A673 (cell line): ENCODE measurements at regions not wholly inside any gene's neighbourhood (a gene's known extent, or its start where the extent isn't known, plus 50 kb on each side); places are given as distances from the start of the nearest gene placed in this dataset.

Source experiments
- BruUV-seq: library from RNA; stranded (reverse); fragments of 400-500 nt; replicated peaks from 2 replicates; lab custom pipeline; 2021; lab: Mats Ljungman, UMichigan
- CTCF ChIA-PET: fragments of 300-600 bp; sonication (Branson Sonifier 250); formaldehyde crosslinking; loops from one replicate; lab custom pipeline; 2022; ENCODE audit warnings: antibody characterized with exemption; lab: Charles Lee
- POLR2A ChIA-PET: fragments of 300-600 bp; sonication (Branson Sonifier 250); formaldehyde crosslinking; loops from one replicate; lab custom pipeline; 2022; ENCODE audit warnings: antibody characterized with exemption; ENCODE audit not compliant: low non-redundant PET; lab: Charles Lee
- DNase-seq: peaks from one replicate; pipeline ENCODE4 v3.0.0-alpha.2; 2015; ENCODE audit warnings: low spot score
- H3K27ac ChIP-seq: fragments of 200-600 bp; sonication (generic); 2 replicates; pipeline ENCODE4 v1.5.1; 2016; ENCODE audit warnings: mixed run types, low read depth, mild to moderate bottlenecking, mixed read lengths, antibody characterized with exemption, low read length; ENCODE audit not compliant: poor library complexity, severe bottlenecking
- H3K27me3 ChIP-seq: fragments of 200-600 bp; sonication (generic); replicated peaks from 2 replicates; pipeline ENCODE4 v1.6.1; 2017; ENCODE audit warnings: mixed run types, low read depth, mild to moderate bottlenecking, mixed read lengths, antibody characterized with exemption, low read length; ENCODE audit not compliant: insufficient read depth, poor library complexity
- H3K36me3 ChIP-seq: fragments of 200-600 bp; sonication (generic); 2 replicates; pipeline ENCODE4 v1.6.1; 2016; ENCODE audit warnings: mixed run types, mild to moderate bottlenecking, mixed read lengths, antibody characterized with exemption, low read length; ENCODE audit not compliant: insufficient read depth, poor library complexity, severe bottlenecking
- H3K4me1 ChIP-seq: fragments of 200-600 bp; sonication (generic); 2 replicates; pipeline ENCODE4 v1.6.1; 2017; ENCODE audit warnings: mixed run types, mild to moderate bottlenecking, mixed read lengths, antibody characterized with exemption, low read length; ENCODE audit not compliant: insufficient read depth, poor library complexity, severe bottlenecking
- H3K4me3 ChIP-seq: fragments of 200-600 bp; sonication (generic); 2 replicates; pipeline ENCODE4 v1.5.1; 2016; ENCODE audit warnings: low read depth, mixed run types, mild to moderate bottlenecking, mixed read lengths, low read length; ENCODE audit not compliant: poor library complexity, severe bottlenecking
- H3K9me3 ChIP-seq: fragments of 200-600 bp; sonication (generic); 2 replicates; pipeline ENCODE4 v1.6.1; 2016; ENCODE audit warnings: mixed run types, low read depth, mild to moderate bottlenecking, mixed read lengths, antibody characterized with exemption, low read length; ENCODE audit not compliant: poor library complexity, severe bottlenecking
- EZH2 ChIP-seq: fragments of 200-600 bp; sonication (generic); IDR thresholded peaks from 2 replicates; pipeline ENCODE4 v1.6.1; 2017; ENCODE audit warnings: borderline replicate concordance, low read depth, mild to moderate bottlenecking, mixed read lengths, antibody characterized with exemption, low read length; ENCODE audit not compliant: poor library complexity, severe bottlenecking
- intact Hi-C: fragments of 100-400 bp; cut with micrococcal nuclease; formaldehyde crosslinking; loops from one replicate; pipeline ENCODE4 v1.10.0; 2022; ENCODE audit not compliant: unreplicated experiment
- TF ChIP-seq, protein P1 (sequence below): fragments of 300-800, 200-600 bp; sonication (generic); conservative IDR thresholded peaks from 2 replicates; pipeline ENCODE4 v1.5.1; 2017; ENCODE audit warnings: low read depth, mild to moderate bottlenecking, antibody characterized with exemption, low read length, moderate library complexity, mixed read lengths

DNA sequence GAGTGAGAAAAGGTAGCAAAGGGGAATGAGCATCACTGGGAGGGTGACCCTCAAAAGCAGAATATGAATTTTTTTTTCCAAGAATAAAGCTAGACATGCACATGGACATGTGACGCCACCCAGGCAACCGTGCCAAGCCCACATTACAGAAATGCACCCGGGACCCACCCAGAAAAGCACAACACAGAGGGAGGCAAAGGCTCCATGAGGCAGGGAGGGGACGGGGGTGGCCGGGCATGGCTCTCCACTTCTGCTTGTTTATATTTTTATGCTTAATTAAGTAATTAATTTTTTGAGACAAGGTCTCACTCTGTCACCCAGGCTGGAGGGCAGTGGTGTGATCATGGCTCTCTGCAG, 1524.3 kb downstream of the BRD1 start:
- TF ChIP-seq, protein P1, sequence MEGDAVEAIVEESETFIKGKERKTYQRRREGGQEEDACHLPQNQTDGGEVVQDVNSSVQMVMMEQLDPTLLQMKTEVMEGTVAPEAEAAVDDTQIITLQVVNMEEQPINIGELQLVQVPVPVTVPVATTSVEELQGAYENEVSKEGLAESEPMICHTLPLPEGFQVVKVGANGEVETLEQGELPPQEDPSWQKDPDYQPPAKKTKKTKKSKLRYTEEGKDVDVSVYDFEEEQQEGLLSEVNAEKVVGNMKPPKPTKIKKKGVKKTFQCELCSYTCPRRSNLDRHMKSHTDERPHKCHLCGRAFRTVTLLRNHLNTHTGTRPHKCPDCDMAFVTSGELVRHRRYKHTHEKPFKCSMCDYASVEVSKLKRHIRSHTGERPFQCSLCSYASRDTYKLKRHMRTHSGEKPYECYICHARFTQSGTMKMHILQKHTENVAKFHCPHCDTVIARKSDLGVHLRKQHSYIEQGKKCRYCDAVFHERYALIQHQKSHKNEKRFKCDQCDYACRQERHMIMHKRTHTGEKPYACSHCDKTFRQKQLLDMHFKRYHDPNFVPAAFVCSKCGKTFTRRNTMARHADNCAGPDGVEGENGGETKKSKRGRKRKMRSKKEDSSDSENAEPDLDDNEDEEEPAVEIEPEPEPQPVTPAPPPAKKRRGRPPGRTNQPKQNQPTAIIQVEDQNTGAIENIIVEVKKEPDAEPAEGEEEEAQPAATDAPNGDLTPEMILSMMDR, result no peak
- TF ChIP-seq EZH2, result no peak
- no peak for DNase-seq
- intact Hi-C loops, result no loop called here
- H3K36me3 ChIP-seq, result no peaks in the 10 kb centered on the region
- H3K27me3 ChIP-seq, result no peaks in the 10 kb centered on the region
- no peak overlapping the region for H3K4me3 ChIP-seq
- no peaks in the 10 kb centered on the region for H3K4me1 ChIP-seq
- no TSS peak for BruUV-seq
- ChIA-PET POLR2A (no interaction called here), CTCF (no interaction called here)
- H3K9me3 ChIP-seq, result no peaks in the 10 kb centered on the region
- H3K27ac ChIP-seq, result no peak overlapping the region

DNA sequence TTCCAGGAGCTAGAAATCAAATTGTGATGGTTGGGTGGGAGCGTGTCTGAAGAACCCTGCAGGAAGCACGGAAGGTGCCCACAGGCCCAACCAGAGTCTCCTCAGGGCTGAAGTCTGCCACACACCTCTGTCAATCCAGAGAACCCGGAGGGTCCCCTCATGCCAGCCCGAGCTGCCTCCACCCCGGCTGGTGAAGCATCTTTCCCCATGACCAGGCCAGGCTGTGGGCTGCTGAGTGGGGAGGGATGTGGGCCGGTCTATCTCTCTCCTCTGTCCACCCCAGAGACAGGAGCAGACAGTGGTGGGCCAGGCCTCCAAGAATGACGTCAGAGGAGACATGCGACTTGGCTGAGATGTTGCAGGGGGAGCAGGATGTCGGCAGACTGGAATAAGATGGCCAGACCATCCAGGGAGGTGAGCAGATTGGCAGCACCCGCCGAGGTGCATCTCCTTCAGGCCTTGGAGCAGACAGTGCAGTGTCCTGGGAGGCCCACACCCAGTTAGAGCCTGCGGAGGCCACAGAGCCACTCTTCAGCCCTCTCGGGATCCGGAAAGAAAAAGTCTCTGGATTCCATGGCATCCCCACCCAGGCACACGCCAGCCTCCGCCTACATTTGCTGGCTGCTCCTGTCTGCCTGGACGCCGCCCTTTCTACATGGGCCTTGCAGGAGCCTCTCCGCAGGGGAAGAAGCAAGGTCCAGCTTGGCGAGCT, 1524.9 kb downstream of the BRD1 start:
- Histone ChIP-seq H3K9me3 (no peaks in the 10 kb centered on the region), H3K4me3 (no peak overlapping the region), H3K27me3 (no peaks in the 10 kb centered on the region), H3K27ac (no peak overlapping the region), H3K4me1 (no peaks in the 10 kb centered on the region), H3K36me3 (no peaks in the 10 kb centered on the region)
- DNase-seq, result no peak
- ChIA-PET CTCF (no interaction called here), POLR2A (no interaction called here)
- no peak for TF ChIP-seq EZH2
- TF ChIP-seq, protein P1, result no peak
- intact Hi-C loops, result no loop called here
- no TSS peak for BruUV-seq

GRCh38 chr22:48301908-48302307, 1525.8 kb downstream of the BRD1 start:
- BruUV-seq, result no TSS peak
- no peaks in the 10 kb centered on the region for H3K36me3 ChIP-seq
- no peak overlapping the region for H3K4me3 ChIP-seq
- ChIA-PET CTCF (no interaction called here), POLR2A (interaction anchor here (0.6 kb wide), 1 partner anchor 404 kb away, joined by 5 read pairs; no protein-coding TSS in a partner anchor)
- peaks cover 1% of the 10 kb centered on the region for H3K4me1 ChIP-seq
- no peak overlapping the region for H3K27ac ChIP-seq
- intact Hi-C loops, result no loop called here
- no peak for TF ChIP-seq EZH2
- TF ChIP-seq, protein P1, result no peak
- no peaks in the 10 kb centered on the region for H3K9me3 ChIP-seq
- no peak for DNase-seq
- H3K27me3 ChIP-seq, result no peaks in the 10 kb centered on the region
